Liver (tissue), 3 donors: ENCODE measurements at regions not wholly inside any gene's neighbourhood (a gene's known extent, or its start where the extent isn't known, plus 50 kb on each side); places are given as distances from the start of the nearest gene placed in this dataset.

ENCODE experiments used
- ATF3 ChIP-seq: IDR thresholded peaks from 2 replicates; pipeline ENCODE4 v1.6.1; 2016; ENCODE audit warnings: antibody characterized with exemption
- CTCF ChIP-seq: fragments of 150-350 bp; IDR thresholded peaks from 2 replicates; pipeline ENCODE4 v1.5.1; 2017; ENCODE audit warnings: improper control_type of control experiment, low read depth, low read length; ENCODE audit not compliant: missing input control
- FOXA1 ChIP-seq: IDR thresholded peaks from 2 replicates; pipeline ENCODE4 v1.6.1; 2016; ENCODE audit warnings: antibody characterized with exemption
- GABPA ChIP-seq, 2 donors: IDR thresholded peaks in 1 of 2; conservative IDR thresholded peaks in 1 of 2; 2 replicates each; pipeline ENCODE4 v1.6.1; 2016; ENCODE audit warnings: antibody characterized with exemption in 2 of 2, mild to moderate bottlenecking in 1 of 2, moderate library complexity in 1 of 2
- JUND ChIP-seq, 2 donors: IDR thresholded peaks; 2 replicates each; pipeline ENCODE4 v1.6.1; 2016; ENCODE audit warnings: antibody characterized with exemption in 2 of 2
- MAX ChIP-seq: IDR thresholded peaks from 2 replicates; pipeline ENCODE4 v1.6.1; 2016; ENCODE audit warnings: antibody characterized with exemption
- RAD21 ChIP-seq, 2 donors: IDR thresholded peaks; 2 replicates each; pipeline ENCODE4 v1.6.1; 2016; ENCODE audit warnings: antibody characterized with exemption in 2 of 2, mild to moderate bottlenecking in 2 of 2
- REST ChIP-seq: IDR thresholded peaks from 2 replicates; pipeline ENCODE4 v1.6.1; 2016; ENCODE audit warnings: antibody characterized with exemption, mild to moderate bottlenecking
- RXRA ChIP-seq, 2 donors: IDR thresholded peaks; 2 replicates each; pipeline ENCODE4 v1.6.1; 2017 to 2018; ENCODE audit warnings: antibody characterized with exemption in 2 of 2, mild to moderate bottlenecking in 1 of 2
- YY1 ChIP-seq: IDR thresholded peaks from 2 replicates; pipeline ENCODE4 v1.6.1; 2016; ENCODE audit warnings: antibody characterized with exemption, mild to moderate bottlenecking
- donor health status: healthy.
- donor health status: healthy.

GRCh38 chr12:68450947-68451260, 118.7 kb upstream of the MDM1 start:
- TF ChIP-seq CTCF (no peak), ATF3 (no peak), RAD21 (IDR thresholded peaks at IDR 0.05) (no peak), REST (no peak), GABPA (IDR thresholded peaks at IDR 0.05 in 1 of 2, conservative IDR thresholded peaks at IDR 0.05 in 1 of 2) (no peak), YY1 (no peak), FOXA1 (no peak), RXRA (IDR thresholded peaks at IDR 0.05) (no peak), JUND (IDR thresholded peaks at IDR 0.05) (no peak), MAX (no peak)
